Fibroblast of lung (primary cell): ENCODE measurements at regions not wholly inside any gene's neighbourhood (a gene's known extent, or its start where the extent isn't known, plus 50 kb on each side); places are given as distances from the start of the nearest gene placed in this dataset.

Experiments used
- DNase-seq, 2 donors: peaks; one replicate each; pipeline versions ENCODE4 v3.0.0 to v3.0.0-alpha.2; 2010; ENCODE audit warnings: low read depth in 2 of 2
- H2AFZ ChIP-seq: 2 replicates; pipeline ENCODE4 v1.5.1; 2012; ENCODE audit warnings: low read length, control low read depth, inconsistent platforms
- H3K27ac ChIP-seq: 2 replicates; pipeline ENCODE4 v1.5.1; 2011; ENCODE audit warnings: low read length, control low read depth; ENCODE audit not compliant: insufficient read depth
- H3K27me3 ChIP-seq: 2 replicates; pipeline ENCODE4 v1.5.1; 2011; ENCODE audit warnings: mild to moderate bottlenecking, low read length; ENCODE audit not compliant: control insufficient read depth, insufficient read depth
- H3K36me3 ChIP-seq: 2 replicates; pipeline ENCODE4 v1.5.1; 2011; ENCODE audit warnings: low read length; ENCODE audit not compliant: control insufficient read depth, insufficient read depth
- H3K4me1 ChIP-seq: 2 replicates; pipeline ENCODE4 v1.5.1; 2011; ENCODE audit warnings: low read length; ENCODE audit not compliant: control insufficient read depth, insufficient read depth; ENCODE audit errors: extremely low read depth
- H3K4me2 ChIP-seq: 2 replicates; pipeline ENCODE4 v1.5.1; 2011; ENCODE audit warnings: low read length, control low read depth; ENCODE audit not compliant: insufficient read depth; ENCODE audit errors: extremely low read depth
- H3K4me3 ChIP-seq, 4 experiments: fragments of 200-600 bp in 1 of 4; sonication (generic) in 1 of 4; replicated peaks in 1 of 4; 2 replicates each; pipeline ENCODE4 v1.5.1; 2011 to 2016; ENCODE audit warnings: low read length in 4 of 4, low read depth in 3 of 4, mild to moderate bottlenecking in 3 of 4, control low read depth in 2 of 4, inconsistent platforms in 1 of 4, mixed read lengths in 1 of 4; ENCODE audit not compliant: insufficient read depth in 1 of 4; ENCODE audit errors: control extremely low read depth in 1 of 4
- H3K79me2 ChIP-seq: 2 replicates; pipeline ENCODE4 v1.5.1; 2012; ENCODE audit warnings: mild to moderate bottlenecking, low read length, inconsistent platforms; ENCODE audit not compliant: control insufficient read depth, insufficient read depth
- H3K9ac ChIP-seq: 2 replicates; pipeline ENCODE4 v1.5.1; 2011; ENCODE audit warnings: mild to moderate bottlenecking, low read length, control low read depth; ENCODE audit not compliant: insufficient read depth
- H3K9me3 ChIP-seq: 2 replicates; pipeline ENCODE4 v1.5.1; 2012; ENCODE audit warnings: low read depth, low read length; ENCODE audit not compliant: control insufficient read depth, insufficient read depth
- H4K20me1 ChIP-seq: 2 replicates; pipeline ENCODE4 v1.5.1; 2011; ENCODE audit warnings: low read length; ENCODE audit not compliant: control insufficient read depth, insufficient read depth; ENCODE audit errors: extremely low read depth
- EZH2 ChIP-seq: IDR thresholded peaks from 2 replicates; pipeline ENCODE4 v1.5.1; 2012; ENCODE audit warnings: low read length, control low read depth, mild to moderate bottlenecking; ENCODE audit errors: missing control alignments
- TF ChIP-seq, protein P1 (sequence below), 2 donors: IDR thresholded peaks in 1 of 2; conservative IDR thresholded peaks in 1 of 2; 1 replicate in 1 of 2; 2 replicates in 1 of 2; pipeline ENCODE4 v1.5.1; 2011 to 2012; ENCODE audit warnings: low read length in 2 of 2, control low read depth in 1 of 2, inconsistent platforms in 1 of 2, low read depth in 1 of 2, mild to moderate bottlenecking in 1 of 2

GRCh38 chr1:78226784-78227183, 181.0 kb downstream of the GIPC2 start:
- H3K79me2 ChIP-seq, result no peaks in the 10 kb centered on the region
- no peak overlapping the region for H3K4me2 ChIP-seq
- H3K4me3 ChIP-seq, result no peak overlapping the region
- no peak for DNase-seq
- H4K20me1 ChIP-seq, result no peaks in the 10 kb centered on the region
- H3K4me1 ChIP-seq, result no peaks in the 10 kb centered on the region
- H3K9me3 ChIP-seq, result no peaks in the 10 kb centered on the region
- no peaks in the 10 kb centered on the region for H3K36me3 ChIP-seq
- no peaks in the 10 kb centered on the region for H3K27me3 ChIP-seq
- no peak for TF ChIP-seq EZH2
- TF ChIP-seq, protein P1, sequence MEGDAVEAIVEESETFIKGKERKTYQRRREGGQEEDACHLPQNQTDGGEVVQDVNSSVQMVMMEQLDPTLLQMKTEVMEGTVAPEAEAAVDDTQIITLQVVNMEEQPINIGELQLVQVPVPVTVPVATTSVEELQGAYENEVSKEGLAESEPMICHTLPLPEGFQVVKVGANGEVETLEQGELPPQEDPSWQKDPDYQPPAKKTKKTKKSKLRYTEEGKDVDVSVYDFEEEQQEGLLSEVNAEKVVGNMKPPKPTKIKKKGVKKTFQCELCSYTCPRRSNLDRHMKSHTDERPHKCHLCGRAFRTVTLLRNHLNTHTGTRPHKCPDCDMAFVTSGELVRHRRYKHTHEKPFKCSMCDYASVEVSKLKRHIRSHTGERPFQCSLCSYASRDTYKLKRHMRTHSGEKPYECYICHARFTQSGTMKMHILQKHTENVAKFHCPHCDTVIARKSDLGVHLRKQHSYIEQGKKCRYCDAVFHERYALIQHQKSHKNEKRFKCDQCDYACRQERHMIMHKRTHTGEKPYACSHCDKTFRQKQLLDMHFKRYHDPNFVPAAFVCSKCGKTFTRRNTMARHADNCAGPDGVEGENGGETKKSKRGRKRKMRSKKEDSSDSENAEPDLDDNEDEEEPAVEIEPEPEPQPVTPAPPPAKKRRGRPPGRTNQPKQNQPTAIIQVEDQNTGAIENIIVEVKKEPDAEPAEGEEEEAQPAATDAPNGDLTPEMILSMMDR (conservative IDR thresholded peaks at IDR 0.05 in 1 of 2, IDR thresholded peaks at IDR 0.05 in 1 of 2; ENCODE audit: low read depth in 1 of 2, low read length in 2 of 2), result no peak
- H3K9ac ChIP-seq, result no peak overlapping the region
- H2AFZ ChIP-seq, result no peak overlapping the region
- H3K27ac ChIP-seq, result no peak overlapping the region

- peak in 1 of 2 donors; percentile 48 for DNase-seq
- Histone ChIP-seq H3K27ac (no peak overlapping the region), H2AFZ (no peak overlapping the region), H3K9ac (no peak overlapping the region), H4K20me1 (no peaks in the 10 kb centered on the region), H3K4me1 (no peaks in the 10 kb centered on the region), H3K27me3 (no peaks in the 10 kb centered on the region), H3K36me3 (no peaks in the 10 kb centered on the region), H3K4me2 (no peak overlapping the region), H3K79me2 (no peaks in the 10 kb centered on the region), H3K9me3 (no peaks in the 10 kb centered on the region), H3K4me3 (no peak overlapping the region)
- TF ChIP-seq, protein P1 (conservative IDR thresholded peaks at IDR 0.05 in 1 of 2, IDR thresholded peaks at IDR 0.05 in 1 of 2; ENCODE audit: low read depth in 1 of 2, low read length in 2 of 2), result no peak
- TF ChIP-seq EZH2, result no peak
Measured at GRCh38 chr1:78227705-78228635, 182.2 kb downstream of the GIPC2 start.

- no peaks in the 10 kb centered on the region for H3K36me3 ChIP-seq
- no peak for TF ChIP-seq EZH2
- TF ChIP-seq, protein P1 (conservative IDR thresholded peaks at IDR 0.05 in 1 of 2, IDR thresholded peaks at IDR 0.05 in 1 of 2; ENCODE audit: low read depth in 1 of 2, low read length in 2 of 2), result no peak
- H3K27me3 ChIP-seq, result no peaks in the 10 kb centered on the region
- H3K4me2 ChIP-seq, result no peak overlapping the region
- no peak overlapping the region for H3K9ac ChIP-seq
- no peaks in the 10 kb centered on the region for H3K4me1 ChIP-seq
- no peak overlapping the region for H3K27ac ChIP-seq
- H3K9me3 ChIP-seq, result no peaks in the 10 kb centered on the region
- H3K79me2 ChIP-seq, result no peaks in the 10 kb centered on the region
- no peaks in the 10 kb centered on the region for H4K20me1 ChIP-seq
- no peak overlapping the region for H3K4me3 ChIP-seq
- peak; percentile 66 to 94 for DNase-seq
- no peak overlapping the region for H2AFZ ChIP-seq
Measured at GRCh38 chr1:78229344-78229743, 183.6 kb downstream of the GIPC2 start.
